ENCODE measurements at regions not wholly inside any gene's neighbourhood (a gene's known extent, or its start where the extent isn't known, plus 50 kb on each side); places are given as distances from the start of the nearest gene placed in this dataset.

DNA sequence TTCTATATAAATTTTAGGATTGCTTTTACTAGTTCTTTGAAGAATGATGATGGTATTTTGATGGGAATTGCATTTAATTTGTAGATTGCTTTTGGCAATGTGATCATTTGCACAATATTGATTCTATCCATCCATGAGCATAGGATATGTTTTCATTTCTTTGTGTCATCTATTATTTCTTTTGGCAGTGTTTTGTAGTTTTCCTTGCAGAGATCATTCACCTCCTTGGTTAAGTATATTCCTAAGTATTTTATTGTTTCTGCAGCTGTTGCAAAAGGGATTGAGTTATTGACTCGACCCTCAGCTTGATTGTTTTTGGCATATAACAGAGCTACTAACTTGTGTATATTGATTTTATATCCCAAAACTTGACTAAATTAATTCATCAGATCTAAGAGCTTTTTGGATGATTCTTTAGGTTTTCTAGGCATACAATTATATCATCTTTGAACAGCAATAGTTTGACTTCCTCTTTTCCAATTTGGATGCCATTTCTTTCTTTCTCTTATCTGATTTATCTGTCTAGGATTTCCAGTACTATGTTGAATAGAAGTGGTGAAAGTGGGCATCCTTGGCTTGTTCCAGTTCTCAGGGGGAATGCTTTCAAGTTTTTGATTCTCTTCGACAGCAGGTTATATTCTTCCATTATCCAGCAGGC, 668.1 kb downstream of the SLC16A7 start:
- Histone ChIP-seq H3K27me3 (ENCODE audit: control insufficient read depth, insufficient read depth, low read length) (no peaks in the 10 kb centered on the region), H3K4me3 (ENCODE audit: low read depth, low read length) (no peak overlapping the region), H3K36me3 (ENCODE audit: control insufficient read depth, insufficient read depth, low read length) (no peaks in the 10 kb centered on the region)
- no peak for DNase-seq (ENCODE audit: low read depth)
- TF ChIP-seq, protein P1, sequence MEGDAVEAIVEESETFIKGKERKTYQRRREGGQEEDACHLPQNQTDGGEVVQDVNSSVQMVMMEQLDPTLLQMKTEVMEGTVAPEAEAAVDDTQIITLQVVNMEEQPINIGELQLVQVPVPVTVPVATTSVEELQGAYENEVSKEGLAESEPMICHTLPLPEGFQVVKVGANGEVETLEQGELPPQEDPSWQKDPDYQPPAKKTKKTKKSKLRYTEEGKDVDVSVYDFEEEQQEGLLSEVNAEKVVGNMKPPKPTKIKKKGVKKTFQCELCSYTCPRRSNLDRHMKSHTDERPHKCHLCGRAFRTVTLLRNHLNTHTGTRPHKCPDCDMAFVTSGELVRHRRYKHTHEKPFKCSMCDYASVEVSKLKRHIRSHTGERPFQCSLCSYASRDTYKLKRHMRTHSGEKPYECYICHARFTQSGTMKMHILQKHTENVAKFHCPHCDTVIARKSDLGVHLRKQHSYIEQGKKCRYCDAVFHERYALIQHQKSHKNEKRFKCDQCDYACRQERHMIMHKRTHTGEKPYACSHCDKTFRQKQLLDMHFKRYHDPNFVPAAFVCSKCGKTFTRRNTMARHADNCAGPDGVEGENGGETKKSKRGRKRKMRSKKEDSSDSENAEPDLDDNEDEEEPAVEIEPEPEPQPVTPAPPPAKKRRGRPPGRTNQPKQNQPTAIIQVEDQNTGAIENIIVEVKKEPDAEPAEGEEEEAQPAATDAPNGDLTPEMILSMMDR (IDR thresholded peaks at IDR 0.05; ENCODE audit: insufficient read depth, low read length, poor library complexity, severe bottlenecking), result no peak

DNA sequence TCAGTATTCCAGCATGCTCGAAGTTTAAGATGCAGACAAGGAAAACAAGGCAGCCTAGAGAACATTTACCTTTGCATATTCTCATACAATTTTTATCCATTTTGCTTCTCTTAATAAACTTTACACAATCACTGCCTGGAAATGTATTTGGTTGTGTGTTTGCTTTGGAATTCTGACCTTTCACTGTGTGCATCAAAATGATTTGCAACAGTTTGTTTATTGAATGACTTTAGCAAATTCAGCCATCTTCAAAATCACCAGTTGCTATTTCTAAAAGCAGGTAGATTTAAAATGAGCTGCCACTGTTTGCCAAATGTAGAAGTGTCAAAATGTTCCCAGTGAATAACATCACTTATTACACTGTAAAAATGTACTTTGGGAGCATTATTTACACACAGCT, 669.9 kb downstream of the SLC16A7 start:
- no peak overlapping the region for H3K4me3 ChIP-seq (ENCODE audit: low read depth, low read length)
- no peak for DNase-seq (ENCODE audit: low read depth)

DNA sequence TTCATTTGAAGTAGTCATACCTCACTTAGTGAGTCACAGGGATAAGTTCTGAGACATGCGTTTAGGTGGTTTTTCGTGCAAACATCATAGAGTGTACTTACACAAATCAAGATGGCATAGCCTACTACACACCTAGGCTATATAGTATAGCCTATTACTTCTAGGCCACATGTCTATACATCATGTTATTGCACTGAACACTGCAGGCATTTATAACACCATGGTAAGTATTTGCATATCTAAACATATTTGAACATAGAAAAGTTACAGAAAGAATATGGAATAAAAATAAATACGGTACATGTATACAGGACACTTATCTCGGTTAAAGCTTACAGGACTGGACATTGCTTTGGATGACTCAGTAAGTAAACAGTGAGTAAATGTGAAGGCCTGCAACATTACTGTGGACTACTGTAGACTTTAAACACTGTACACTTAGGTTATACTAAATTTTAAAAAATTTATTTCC, 670.6 kb downstream of the SLC16A7 start:
- H3K27me3 ChIP-seq (ENCODE audit: control insufficient read depth, insufficient read depth, low read length), result no peaks in the 10 kb centered on the region
- no peaks in the 10 kb centered on the region for H3K36me3 ChIP-seq (ENCODE audit: control insufficient read depth, insufficient read depth, low read length)
- DNase-seq (ENCODE audit: low read depth), result no peak
- H3K4me3 ChIP-seq (ENCODE audit: low read depth, low read length), result no peak overlapping the region
- TF ChIP-seq, protein P1 (IDR thresholded peaks at IDR 0.05; ENCODE audit: insufficient read depth, low read length, poor library complexity, severe bottlenecking), result no peak

More for the DNA sequence above, 669.9 kb downstream of the SLC16A7 start:
- H3K36me3 ChIP-seq (ENCODE audit: control insufficient read depth, insufficient read depth, low read length), result no peaks in the 10 kb centered on the region
- TF ChIP-seq, protein P1 (IDR thresholded peaks at IDR 0.05; ENCODE audit: insufficient read depth, low read length, poor library complexity, severe bottlenecking), result no peak
- H3K27me3 ChIP-seq (ENCODE audit: control insufficient read depth, insufficient read depth, low read length), result no peaks in the 10 kb centered on the region

DNA sequence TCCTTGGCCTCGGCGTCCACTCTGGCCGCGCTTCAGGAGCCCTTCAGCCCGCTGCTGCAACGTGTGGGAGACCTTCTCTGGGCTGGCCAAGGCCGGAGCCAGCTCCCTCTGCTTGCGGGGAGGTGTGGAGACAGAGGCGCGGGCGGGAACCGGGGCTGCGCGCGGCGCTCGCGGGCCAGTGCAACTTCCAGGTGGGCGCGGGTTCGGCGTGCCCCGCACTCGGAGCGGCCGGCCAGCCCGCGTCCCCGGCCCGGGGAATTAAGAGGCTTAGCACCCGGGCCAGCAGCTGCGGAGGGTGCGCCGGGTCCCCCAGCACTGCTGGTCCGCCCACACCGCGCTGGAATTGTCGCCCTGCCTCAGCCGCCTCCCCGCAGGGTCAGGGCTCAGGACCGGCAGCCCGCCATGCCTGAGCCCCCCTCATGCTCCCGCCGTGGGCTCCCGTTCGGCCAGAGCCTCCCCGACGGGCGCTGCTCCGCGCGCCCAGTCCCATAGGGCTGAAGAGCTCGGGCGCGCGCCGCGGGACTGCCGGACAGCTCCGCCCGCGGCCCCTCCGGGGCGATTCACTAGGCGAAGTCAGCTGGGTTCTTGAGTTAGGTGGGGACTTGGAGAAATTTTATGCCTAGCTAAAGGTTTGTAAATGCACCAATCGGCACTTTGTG, 673.9 kb downstream of the SLC16A7 start:
- Histone ChIP-seq H3K4me3 (ENCODE audit: low read depth, low read length) (no peak overlapping the region), H3K27me3 (ENCODE audit: control insufficient read depth, insufficient read depth, low read length) (no peaks in the 10 kb centered on the region), H3K36me3 (ENCODE audit: control insufficient read depth, insufficient read depth, low read length) (no peaks in the 10 kb centered on the region)
- TF ChIP-seq, protein P1 (IDR thresholded peaks at IDR 0.05; ENCODE audit: insufficient read depth, low read length, poor library complexity, severe bottlenecking), result no peak
- DNase-seq (ENCODE audit: low read depth), result no peak

DNA sequence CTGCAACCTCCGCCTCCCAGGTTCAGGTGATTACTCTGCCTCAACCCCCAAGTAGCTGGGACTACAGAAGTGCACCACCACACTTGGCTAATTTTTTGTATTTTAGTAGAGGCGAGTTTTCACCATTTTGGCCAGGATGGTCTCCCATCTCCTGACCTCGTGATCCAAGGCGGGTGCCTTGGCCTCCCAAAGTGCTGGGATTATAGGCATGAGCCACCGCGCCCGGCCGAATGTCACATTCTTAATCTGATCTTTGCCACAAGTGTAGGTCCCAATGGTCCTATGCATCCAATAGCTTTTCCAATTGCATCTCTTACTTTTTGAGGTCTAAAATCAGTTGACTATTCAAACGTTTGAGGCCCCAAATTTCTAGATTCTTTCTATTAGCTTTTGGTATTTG, 676.0 kb downstream of the SLC16A7 start:
- H3K36me3 ChIP-seq (ENCODE audit: control insufficient read depth, insufficient read depth, low read length), result no peaks in the 10 kb centered on the region
- TF ChIP-seq, protein P1 (IDR thresholded peaks at IDR 0.05; ENCODE audit: insufficient read depth, low read length, poor library complexity, severe bottlenecking), result no peak
- no peak overlapping the region for H3K4me3 ChIP-seq (ENCODE audit: low read depth, low read length)
- DNase-seq (ENCODE audit: low read depth), result no peak
- H3K27me3 ChIP-seq (ENCODE audit: control insufficient read depth, insufficient read depth, low read length), result no peaks in the 10 kb centered on the region

Measured in kidney epithelial cell (primary cell).